ENCODE measurements at regions not wholly inside any gene's neighbourhood (a gene's known extent, or its start where the extent isn't known, plus 50 kb on each side); places are given as distances from the start of the nearest gene placed in this dataset.
"Not testable (repeated sequence)": the region's sequence is repeated elsewhere in the genome, so short reads cannot be mapped to it uniquely, and the experiment has no call there.

DNA sequence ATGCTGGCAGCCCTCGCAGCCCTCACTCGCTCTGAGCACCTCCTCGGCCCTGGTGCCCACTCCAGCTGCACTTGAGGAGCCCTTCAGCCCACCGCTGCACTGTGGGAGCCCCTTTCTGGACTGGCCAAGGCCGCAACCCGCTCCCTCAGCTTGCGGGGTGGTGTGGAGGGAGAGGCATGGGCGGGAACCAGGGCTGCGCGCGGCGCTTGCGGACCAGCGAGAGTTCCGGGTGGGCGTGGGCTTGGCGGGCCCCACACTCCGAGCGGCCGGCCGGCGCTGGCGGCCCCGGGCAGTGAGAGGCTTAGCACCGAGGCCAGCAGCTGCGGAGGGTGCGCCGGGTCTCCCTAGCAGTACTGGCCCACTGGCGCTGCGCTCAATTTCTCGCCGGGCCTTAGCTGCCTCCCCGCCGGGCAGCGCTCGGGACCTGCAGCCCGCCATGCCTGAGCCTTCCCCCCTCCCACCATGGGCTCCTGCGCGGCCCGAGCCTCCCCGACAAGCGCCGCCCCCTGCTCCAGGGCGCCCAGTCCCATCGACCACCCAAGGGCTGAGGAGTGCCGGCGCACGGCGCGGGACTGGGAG lies 283.7 kb upstream of the TMEM132C start:
- DNase-seq, result not testable (repeated sequence)

DNA sequence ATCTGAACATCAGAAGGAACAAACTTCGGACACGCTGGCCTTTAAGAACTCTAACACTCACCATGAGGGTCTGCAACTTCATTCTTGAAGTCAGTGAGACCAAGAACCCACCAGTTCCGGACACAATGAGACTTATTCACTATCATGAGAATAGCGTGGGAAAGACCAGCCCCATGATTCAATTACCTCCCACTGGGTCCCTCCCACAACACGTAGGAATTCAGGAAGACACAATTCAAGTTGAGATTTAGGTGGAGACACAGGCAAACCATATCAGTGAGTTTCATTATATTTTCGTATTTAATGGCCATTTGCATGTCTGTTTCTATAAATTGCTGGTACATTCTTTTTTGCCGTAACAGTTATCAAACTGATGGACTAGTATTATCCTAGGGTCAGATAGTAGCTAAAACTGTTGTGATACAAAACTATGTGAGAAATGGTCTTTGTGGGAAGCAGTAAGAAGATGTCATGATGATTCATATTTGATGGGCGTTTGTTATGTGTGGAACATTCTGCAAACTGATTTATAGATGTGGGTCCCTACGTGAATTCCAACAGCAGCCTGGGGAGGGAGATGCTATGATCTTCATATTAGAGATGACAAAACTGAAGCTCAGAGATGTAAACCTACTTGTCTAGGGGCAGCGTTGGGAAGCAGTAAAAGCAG lies 282.4 kb upstream of the TMEM132C start:
- DNase-seq, result no peak

GRCh38 chr12:127987199-127987901 lies 279.6 kb upstream of the TMEM132C start:
- peak; percentile 53 for DNase-seq

DNA sequence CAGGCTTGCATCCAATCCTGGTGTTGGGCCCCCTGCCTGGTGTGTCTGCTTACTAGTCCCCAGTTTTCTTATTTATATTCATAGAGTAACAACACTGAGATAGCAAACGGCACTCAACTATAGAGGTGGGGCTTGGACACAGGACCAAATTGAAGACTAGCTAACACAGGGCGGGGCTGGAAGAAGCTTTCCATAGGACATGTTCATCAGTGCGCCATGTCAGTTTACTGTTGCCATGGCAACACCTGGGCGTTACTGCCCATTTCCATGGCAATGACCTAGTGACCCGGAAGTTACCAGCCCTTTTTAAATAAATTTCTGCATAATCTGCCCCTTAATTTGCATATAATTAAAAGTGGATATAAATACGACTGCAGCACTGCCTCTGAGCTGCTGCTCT lies 275.5 kb upstream of the TMEM132C start:
- no peak for DNase-seq

DNA sequence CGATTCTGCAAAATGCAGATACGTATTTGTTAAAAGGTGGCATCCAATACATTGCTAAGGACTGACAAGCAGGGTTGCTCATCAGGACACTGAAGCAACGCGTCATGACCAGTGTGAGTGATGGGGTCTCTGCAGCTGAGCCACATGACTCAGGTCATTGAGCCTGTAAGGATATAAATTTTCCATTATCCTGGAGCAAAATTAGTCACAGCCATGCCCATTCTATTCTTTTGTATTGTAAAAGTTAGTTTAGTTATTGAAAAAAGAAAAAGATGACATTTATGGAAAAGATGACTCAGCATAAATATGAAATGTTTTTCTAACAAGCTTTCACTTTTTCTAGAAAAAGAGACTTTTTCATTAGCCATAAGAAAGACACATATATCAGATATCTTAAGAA lies 268.0 kb upstream of the TMEM132C start:
- DNase-seq, result no peak

DNA sequence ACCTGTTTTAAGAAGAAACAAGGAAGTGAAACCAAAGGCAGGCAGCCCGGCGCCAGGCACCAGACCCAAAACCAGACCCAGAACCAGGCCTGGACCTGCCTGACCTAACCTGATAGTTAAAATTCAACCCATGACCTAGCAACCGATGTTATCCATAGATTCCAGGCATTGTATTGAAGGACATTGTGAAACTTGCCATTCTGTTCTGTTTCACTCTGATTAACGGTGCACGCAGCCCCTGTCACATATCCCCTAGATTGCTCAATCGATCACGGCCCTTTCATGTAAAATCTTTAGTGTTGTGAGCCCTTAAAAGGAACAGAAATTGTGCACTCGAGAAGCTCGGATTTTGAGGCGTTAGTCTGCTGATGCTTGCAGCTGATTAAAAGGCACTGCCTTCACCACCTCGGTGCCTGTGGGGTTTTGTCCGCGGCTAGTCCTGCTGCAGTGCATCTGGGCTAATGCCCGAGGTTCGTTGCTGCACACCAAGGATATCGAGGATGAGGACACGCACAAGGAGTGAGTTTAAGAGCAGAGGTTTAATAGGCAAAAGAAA lies 262.5 kb upstream of the TMEM132C start:
- DNase-seq, result no peak

DNA sequence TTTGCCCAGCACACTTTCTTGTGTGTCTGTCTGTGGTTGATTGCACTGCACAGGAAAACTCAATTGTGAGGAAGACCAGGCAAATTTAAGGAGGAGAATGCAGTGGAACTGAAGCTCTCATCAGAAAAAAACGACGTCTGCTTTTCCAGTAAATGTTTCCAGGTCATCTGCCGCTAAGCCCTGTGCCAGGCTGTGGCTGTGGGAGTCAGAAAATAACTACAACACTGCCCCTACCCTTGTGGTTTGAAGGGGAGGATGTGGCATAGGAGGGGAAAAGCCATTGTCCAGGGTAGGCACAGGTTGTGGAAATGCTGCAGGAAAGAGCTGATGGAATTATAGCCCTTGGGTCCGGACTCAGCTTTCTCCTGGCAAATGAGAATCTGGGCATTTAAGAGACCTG lies 259.7 kb upstream of the TMEM132C start:
- DNase-seq, result no peak

GRCh38 chr12:128008341-128008740 lies 258.6 kb upstream of the TMEM132C start:
- no peak for DNase-seq

GRCh38 chr12:128009108-128009507 lies 257.9 kb upstream of the TMEM132C start:
- no peak for DNase-seq

DNA sequence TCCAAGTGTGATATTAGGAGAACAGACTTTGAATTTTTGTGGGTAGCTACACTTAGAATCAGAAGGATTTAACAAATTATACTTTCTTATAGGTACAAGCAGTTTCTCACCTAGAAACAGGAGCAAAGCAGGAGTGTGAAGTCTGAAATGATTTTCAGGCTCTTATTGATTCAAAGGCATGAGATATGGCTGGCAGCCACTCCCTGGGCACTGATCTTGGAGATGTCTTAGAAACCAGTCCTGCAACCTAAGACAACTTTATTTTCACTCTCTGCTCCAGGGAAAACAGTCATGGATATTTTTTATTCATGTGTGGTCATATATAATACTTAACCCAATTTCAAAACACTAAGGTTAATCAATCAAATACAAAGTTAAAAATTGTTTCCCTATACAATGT lies 254.9 kb upstream of the TMEM132C start:
- no peak for DNase-seq

DNA sequence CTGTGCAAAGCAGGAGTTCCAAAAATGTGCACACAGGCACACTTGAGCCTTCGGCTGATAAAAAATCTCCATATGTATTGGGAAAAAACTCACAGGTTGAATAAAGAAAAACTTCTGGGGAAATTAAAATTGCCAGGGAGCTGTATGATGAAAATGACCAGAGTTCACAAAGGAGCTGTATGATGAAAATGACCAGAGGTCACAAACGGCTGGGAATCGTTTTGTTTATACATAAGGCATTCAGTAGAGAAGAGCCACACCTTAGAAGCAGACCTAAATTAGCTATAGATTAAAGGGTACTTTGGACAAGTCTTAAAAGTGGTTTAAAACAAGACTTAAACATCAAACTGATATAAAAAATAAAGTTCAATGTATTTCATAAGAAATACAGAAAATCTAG lies 251.7 kb upstream of the TMEM132C start:
- no peak for DNase-seq

GRCh38 chr12:128018067-128018466 lies 248.9 kb upstream of the TMEM132C start:
- no peak for DNase-seq

- no peak for DNase-seq
These were observed 246.9 kb upstream of the TMEM132C start for GRCh38 chr12:128019996-128020544.

GRCh38 chr12:128021561-128021960 lies 245.4 kb upstream of the TMEM132C start:
- no peak for DNase-seq

DNA sequence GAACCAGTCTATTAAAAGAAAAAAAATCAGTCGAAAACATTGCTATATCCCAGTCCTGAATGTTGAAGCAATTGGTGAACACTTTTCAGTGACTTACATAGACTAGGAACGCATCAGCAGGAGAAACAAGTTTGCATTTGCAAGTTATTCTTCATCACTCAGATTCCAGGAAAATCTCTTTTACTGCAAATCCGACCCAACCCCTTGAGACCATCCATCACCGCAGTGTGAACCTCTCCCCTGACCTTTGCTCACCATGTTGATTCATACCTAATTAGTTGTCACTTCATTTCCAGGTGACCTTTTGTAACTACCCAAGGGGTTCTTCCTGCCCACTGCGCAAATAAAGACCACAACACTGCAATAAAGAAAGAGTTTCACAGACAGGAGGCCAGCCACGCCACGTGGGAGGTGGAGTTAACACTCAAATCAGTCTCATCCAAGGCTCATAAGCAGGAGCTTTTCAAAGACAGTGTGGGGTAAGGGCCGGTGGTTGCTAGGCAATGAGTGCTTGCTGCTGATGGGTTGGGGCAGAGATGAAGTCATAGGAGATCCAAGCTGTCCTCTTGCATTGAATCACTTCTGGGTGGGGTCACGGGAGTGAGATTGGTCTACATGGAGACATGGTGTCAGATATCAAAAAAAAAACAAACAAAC lies 241.3 kb upstream of the TMEM132C start:
- DNase-seq, result peak; percentile 20

DNA sequence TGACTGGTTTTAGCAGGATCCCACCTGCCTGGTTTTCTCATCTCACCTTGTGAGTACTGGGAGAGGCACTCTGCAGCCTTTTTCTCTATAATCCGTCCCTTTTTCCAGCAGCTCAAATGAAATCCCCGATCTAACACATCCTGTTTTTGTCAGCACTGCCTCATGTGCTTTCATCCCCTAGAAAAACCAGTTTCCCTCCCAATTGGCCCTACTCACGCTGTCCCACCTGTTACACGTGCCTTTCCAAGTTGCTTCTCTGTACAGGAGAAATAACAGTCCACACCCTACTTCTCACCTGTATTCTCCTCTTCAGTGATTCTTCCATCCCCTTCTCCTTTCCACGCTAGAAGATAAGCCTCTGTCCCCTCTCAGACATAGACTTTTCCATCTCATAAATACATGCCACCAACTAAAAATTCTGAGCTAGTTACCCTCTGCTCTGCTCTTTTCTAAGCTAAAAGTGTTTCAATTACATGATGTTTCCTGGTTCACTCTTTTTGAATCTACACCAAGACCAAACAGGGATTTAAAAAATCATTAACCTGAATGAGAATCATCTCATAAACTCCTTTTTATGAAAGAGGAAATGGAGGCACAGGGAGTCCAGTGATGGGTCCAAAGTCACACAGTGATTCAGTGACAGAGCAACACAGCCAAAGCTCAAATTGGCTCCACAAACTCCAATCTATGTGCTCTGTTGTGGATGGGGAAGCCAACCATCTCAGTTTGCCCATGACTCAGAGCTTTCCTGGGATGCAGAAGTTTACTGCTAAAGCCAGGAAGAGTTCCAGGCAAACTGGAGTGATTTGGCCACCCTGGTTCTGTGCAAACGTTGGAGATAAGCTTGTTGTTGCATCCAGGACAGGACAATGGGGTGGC lies 240.0 kb upstream of the TMEM132C start:
- DNase-seq, result no peak

DNA sequence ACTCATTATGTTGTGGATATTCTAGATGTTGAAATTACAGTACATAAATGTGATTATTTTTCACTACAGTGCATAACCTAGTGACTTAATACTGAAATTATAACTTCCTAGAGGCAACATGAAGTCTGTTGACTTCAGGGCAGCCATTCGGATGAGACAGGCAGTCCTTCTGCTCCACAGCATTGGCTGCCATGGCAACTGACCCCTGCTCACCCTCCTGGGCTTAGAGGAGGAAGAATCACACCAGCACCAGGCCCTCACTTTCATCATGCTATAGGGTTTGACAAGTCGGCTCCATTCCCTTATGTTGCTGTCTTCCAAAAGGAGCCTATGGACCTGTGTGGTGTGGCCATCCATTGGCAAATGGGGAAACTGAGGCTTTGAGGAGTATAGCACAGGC lies 233.5 kb upstream of the TMEM132C start:
- DNase-seq, result no peak

GRCh38 chr12:128040971-128041370 lies 226.0 kb upstream of the TMEM132C start:
- no peak for DNase-seq

- not testable (repeated sequence) for DNase-seq
These were observed 224.7 kb upstream of the TMEM132C start for GRCh38 chr12:128042283-128042682.

DNA sequence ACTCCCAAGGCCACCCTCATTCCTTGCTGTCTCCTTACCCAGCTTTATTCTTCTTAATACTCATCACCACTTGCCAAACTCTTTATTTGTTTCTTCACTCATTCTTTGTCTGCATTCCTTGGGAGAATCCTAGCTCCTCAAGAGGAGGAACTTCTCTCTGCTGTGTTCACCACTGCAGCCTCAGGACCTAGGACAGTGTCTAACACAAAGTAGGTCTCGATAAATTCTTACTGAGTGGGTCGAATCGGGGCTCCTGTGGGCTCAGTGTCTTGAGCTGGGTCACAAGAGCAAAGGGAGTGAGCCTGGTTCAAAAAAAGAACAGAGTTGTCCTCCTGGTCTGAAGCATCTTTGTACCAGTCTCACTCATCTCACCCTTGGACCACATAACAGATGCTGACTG lies 224.1 kb upstream of the TMEM132C start:
- DNase-seq, result no peak

- DNase-seq, result no peak
These were observed 223.7 kb upstream of the TMEM132C start for GRCh38 chr12:128043317-128043716.
